Lower leg skin (tissue), 3 donors: ENCODE measurements at regions not wholly inside any gene's neighbourhood (a gene's known extent, or its start where the extent isn't known, plus 50 kb on each side); places are given as distances from the start of the nearest gene placed in this dataset.

Experiments used
- CTCF ChIP-seq, 3 donors: fragments of 450-650 bp; IDR thresholded peaks; one replicate each; pipeline ENCODE4 v1.5.1; 2016; ENCODE audit warnings: antibody characterized with exemption in 3 of 3, mild to moderate bottlenecking in 3 of 3, moderate library complexity in 2 of 3
- POLR2A ChIP-seq, 2 donors: fragments of 450-650 bp; IDR thresholded peaks; one replicate each; pipeline ENCODE4 v1.6.1; 2016 to 2017; ENCODE audit warnings: antibody characterized with exemption in 2 of 2, mild to moderate bottlenecking in 1 of 2, moderate library complexity in 1 of 2

- TF ChIP-seq CTCF (IDR thresholded peaks at IDR 0.05) (no peak), POLR2A (IDR thresholded peaks at IDR 0.05) (no peak)
Observed at GRCh38 chr13:26501641-26502040, 55.8 kb upstream of the WASF3 start.
